Islet precursor cell (in vitro differentiated cells): ENCODE measurements at regions not wholly inside any gene's neighbourhood (a gene's known extent, or its start where the extent isn't known, plus 50 kb on each side); places are given as distances from the start of the nearest gene placed in this dataset.

ENCODE experiments used
- DNase-seq: peaks from one replicate; pipeline ENCODE4 v3.0.0-alpha.2; 2018

- no peak for DNase-seq
Observed at GRCh38 chr18:34600874-34601656, 109.0 kb upstream of the DTNA start.

GRCh38 chr18:34604591-34604990 is 105.5 kb upstream of the DTNA start:
- no peak for DNase-seq

GRCh38 chr18:34606851-34607250 is 103.2 kb upstream of the DTNA start:
- no peak for DNase-seq

GRCh38 chr18:34608064-34608463 is 102.0 kb upstream of the DTNA start:
- DNase-seq, result no peak

GRCh38 chr18:34609986-34610648 is 100.0 kb upstream of the DTNA start:
- no peak for DNase-seq

- DNase-seq, result no peak
Observed at GRCh38 chr18:34611904-34612303, 98.2 kb upstream of the DTNA start.

- no peak for DNase-seq
Observed at GRCh38 chr18:34620258-34620861, 89.7 kb upstream of the DTNA start.

GRCh38 chr18:34623557-34623956 is 86.5 kb upstream of the DTNA start:
- no peak for DNase-seq

- no peak for DNase-seq
Observed at GRCh38 chr18:34624551-34624950, 85.5 kb upstream of the DTNA start.

- no peak for DNase-seq
Observed at GRCh38 chr18:34626404-34627136, 83.5 kb upstream of the DTNA start.

- no peak for DNase-seq
Observed at GRCh38 chr18:34627137-34627920, 82.8 kb upstream of the DTNA start.

GRCh38 chr18:34631093-34631966 is 78.8 kb upstream of the DTNA start:
- no peak for DNase-seq

- DNase-seq, result no peak
Observed at GRCh38 chr18:34632321-34632720, 77.8 kb upstream of the DTNA start.

GRCh38 chr18:34633368-34633767 is 76.7 kb upstream of the DTNA start:
- DNase-seq, result no peak

GRCh38 chr18:34637094-34637801 is 72.8 kb upstream of the DTNA start:
- DNase-seq, result no peak

GRCh38 chr18:34639687-34640086 is 70.4 kb upstream of the DTNA start:
- no peak for DNase-seq

GRCh38 chr18:34640276-34640675 is 69.8 kb upstream of the DTNA start:
- DNase-seq, result no peak

GRCh38 chr18:34643989-34644388 is 66.1 kb upstream of the DTNA start:
- no peak for DNase-seq

GRCh38 chr18:34647251-34647650 is 62.8 kb upstream of the DTNA start:
- DNase-seq, result no peak

- DNase-seq, result no peak
Observed at GRCh38 chr18:34648269-34648985, 61.7 kb upstream of the DTNA start.
